ENCODE measurements at regions not wholly inside any gene's neighbourhood (a gene's known extent, or its start where the extent isn't known, plus 50 kb on each side); places are given as distances from the start of the nearest gene placed in this dataset.
"Not testable (repeated sequence)": the region's sequence is repeated elsewhere in the genome, so short reads cannot be mapped to it uniquely, and the experiment has no call there.

GRCh38 chr6:133788556-133788955 is 100.4 kb upstream of the TCF21 start:
- H3K36me3 ChIP-seq (ENCODE audit: insufficient read depth, low read length), result no peaks in the 10 kb centered on the region
- H3K4me1 ChIP-seq (ENCODE audit: insufficient read depth, low read length), result no peaks in the 10 kb centered on the region
- H3K9ac ChIP-seq (ENCODE audit: low read depth, low read length), result no peak overlapping the region
- H3K9me3 ChIP-seq (ENCODE audit: control insufficient read depth, insufficient read depth, low read length), result no peaks in the 10 kb centered on the region

- H3K9ac ChIP-seq (ENCODE audit: low read depth, low read length); H3K36me3 ChIP-seq (ENCODE audit: insufficient read depth, low read length); H3K9me3 ChIP-seq (ENCODE audit: control insufficient read depth, insufficient read depth, low read length); H3K4me1 ChIP-seq (ENCODE audit: insufficient read depth, low read length): not testable (repeated sequence)
Observed at GRCh38 chr6:133789449-133789848, 99.5 kb upstream of the TCF21 start.

- not testable (repeated sequence) for H3K9me3 ChIP-seq (ENCODE audit: control insufficient read depth, insufficient read depth, low read length); H3K36me3 ChIP-seq (ENCODE audit: insufficient read depth, low read length); H3K9ac ChIP-seq (ENCODE audit: low read depth, low read length); H3K4me1 ChIP-seq (ENCODE audit: insufficient read depth, low read length)
Observed at GRCh38 chr6:133790756-133791155, 98.2 kb upstream of the TCF21 start.

GRCh38 chr6:133795051-133795450 is 93.9 kb upstream of the TCF21 start:
- H3K9me3 ChIP-seq (ENCODE audit: control insufficient read depth, insufficient read depth, low read length); H3K4me1 ChIP-seq (ENCODE audit: insufficient read depth, low read length); H3K9ac ChIP-seq (ENCODE audit: low read depth, low read length); H3K36me3 ChIP-seq (ENCODE audit: insufficient read depth, low read length): not testable (repeated sequence)

- Histone ChIP-seq H3K9me3 (ENCODE audit: control insufficient read depth, insufficient read depth, low read length) (no peaks in the 10 kb centered on the region), H3K9ac (ENCODE audit: low read depth, low read length) (no peak overlapping the region), H3K4me1 (ENCODE audit: insufficient read depth, low read length) (no peaks in the 10 kb centered on the region), H3K36me3 (ENCODE audit: insufficient read depth, low read length) (no peaks in the 10 kb centered on the region)
Observed at GRCh38 chr6:133796235-133796634, 92.7 kb upstream of the TCF21 start.

- Histone ChIP-seq H3K4me1 (ENCODE audit: insufficient read depth, low read length) (no peaks in the 10 kb centered on the region), H3K36me3 (ENCODE audit: insufficient read depth, low read length) (no peaks in the 10 kb centered on the region), H3K9ac (ENCODE audit: low read depth, low read length) (no peak overlapping the region), H3K9me3 (ENCODE audit: control insufficient read depth, insufficient read depth, low read length) (no peaks in the 10 kb centered on the region)
Observed at GRCh38 chr6:133799043-133799442, 89.9 kb upstream of the TCF21 start.

GRCh38 chr6:133802861-133803260 is 86.1 kb upstream of the TCF21 start:
- no peaks in the 10 kb centered on the region for H3K4me1 ChIP-seq (ENCODE audit: insufficient read depth, low read length)
- H3K9me3 ChIP-seq (ENCODE audit: control insufficient read depth, insufficient read depth, low read length), result no peaks in the 10 kb centered on the region
- H3K9ac ChIP-seq (ENCODE audit: low read depth, low read length), result no peak overlapping the region
- no peaks in the 10 kb centered on the region for H3K36me3 ChIP-seq (ENCODE audit: insufficient read depth, low read length)

- Histone ChIP-seq H3K9ac (ENCODE audit: low read depth, low read length) (no peak overlapping the region), H3K4me1 (ENCODE audit: insufficient read depth, low read length) (no peaks in the 10 kb centered on the region), H3K36me3 (ENCODE audit: insufficient read depth, low read length) (no peaks in the 10 kb centered on the region), H3K9me3 (ENCODE audit: control insufficient read depth, insufficient read depth, low read length) (no peaks in the 10 kb centered on the region)
Observed at GRCh38 chr6:133804265-133804664, 84.6 kb upstream of the TCF21 start.

- Histone ChIP-seq H3K36me3 (ENCODE audit: insufficient read depth, low read length) (no peaks in the 10 kb centered on the region), H3K9ac (ENCODE audit: low read depth, low read length) (no peak overlapping the region), H3K9me3 (ENCODE audit: control insufficient read depth, insufficient read depth, low read length) (no peaks in the 10 kb centered on the region; the same call in 1 of the 2 replicates), H3K4me1 (ENCODE audit: insufficient read depth, low read length) (no peaks in the 10 kb centered on the region)
Observed at GRCh38 chr6:133805876-133806275, 83.0 kb upstream of the TCF21 start.

GRCh38 chr6:133806382-133807140 is 82.4 kb upstream of the TCF21 start:
- Histone ChIP-seq H3K36me3 (ENCODE audit: insufficient read depth, low read length) (no peaks in the 10 kb centered on the region), H3K9me3 (ENCODE audit: control insufficient read depth, insufficient read depth, low read length) (no peaks in the 10 kb centered on the region; the same call in 1 of the 2 replicates), H3K9ac (ENCODE audit: low read depth, low read length) (no peak overlapping the region), H3K4me1 (ENCODE audit: insufficient read depth, low read length) (no peaks in the 10 kb centered on the region)

- H3K9me3 ChIP-seq (ENCODE audit: control insufficient read depth, insufficient read depth, low read length), result no peaks in the 10 kb centered on the region; the same call in 1 of the 2 replicates
- H3K9ac ChIP-seq (ENCODE audit: low read depth, low read length), result no peak overlapping the region
- no peaks in the 10 kb centered on the region for H3K36me3 ChIP-seq (ENCODE audit: insufficient read depth, low read length)
- no peaks in the 10 kb centered on the region for H3K4me1 ChIP-seq (ENCODE audit: insufficient read depth, low read length)
Observed at GRCh38 chr6:133807501-133807900, 81.4 kb upstream of the TCF21 start.

GRCh38 chr6:133809406-133809805 is 79.5 kb upstream of the TCF21 start:
- Histone ChIP-seq H3K36me3 (ENCODE audit: insufficient read depth, low read length) (no peaks in the 10 kb centered on the region), H3K9me3 (ENCODE audit: control insufficient read depth, insufficient read depth, low read length) (no peaks in the 10 kb centered on the region; the same call in 1 of the 2 replicates), H3K9ac (ENCODE audit: low read depth, low read length) (no peak overlapping the region), H3K4me1 (ENCODE audit: insufficient read depth, low read length) (no peaks in the 10 kb centered on the region)

GRCh38 chr6:133811557-133811956 is 77.4 kb upstream of the TCF21 start:
- no peaks in the 10 kb centered on the region for H3K36me3 ChIP-seq (ENCODE audit: insufficient read depth, low read length)
- no peak overlapping the region for H3K9ac ChIP-seq (ENCODE audit: low read depth, low read length)
- H3K9me3 ChIP-seq (ENCODE audit: control insufficient read depth, insufficient read depth, low read length), result no peaks in the 10 kb centered on the region; the same call in 1 of the 2 replicates

GRCh38 chr6:133812446-133812845 is 76.5 kb upstream of the TCF21 start:
- H3K36me3 ChIP-seq (ENCODE audit: insufficient read depth, low read length); H3K9ac ChIP-seq (ENCODE audit: low read depth, low read length); H3K9me3 ChIP-seq (ENCODE audit: control insufficient read depth, insufficient read depth, low read length); H3K4me1 ChIP-seq (ENCODE audit: insufficient read depth, low read length): not testable (repeated sequence)

More at GRCh38 chr6:133811557-133811956, 77.4 kb upstream of the TCF21 start:
- no peaks in the 10 kb centered on the region for H3K4me1 ChIP-seq (ENCODE audit: insufficient read depth, low read length)

- no peaks in the 10 kb centered on the region for H3K36me3 ChIP-seq (ENCODE audit: insufficient read depth, low read length)
- peaks cover 5% of the 10 kb centered on the region for H3K9me3 ChIP-seq (ENCODE audit: control insufficient read depth, insufficient read depth, low read length)
- no peak overlapping the region for H3K9ac ChIP-seq (ENCODE audit: low read depth, low read length)
- no peaks in the 10 kb centered on the region for H3K4me1 ChIP-seq (ENCODE audit: insufficient read depth, low read length)
Observed at GRCh38 chr6:133814238-133814637, 74.7 kb upstream of the TCF21 start.

All from ES-I3 (cell line).